Keratinocyte (primary cell): ENCODE measurements at regions not wholly inside any gene's neighbourhood (a gene's known extent, or its start where the extent isn't known, plus 50 kb on each side); places are given as distances from the start of the nearest gene placed in this dataset.

ENCODE experiments used
- DNase-seq: peaks from one replicate; pipeline ENCODE4 v3.0.0-alpha.2; 2011; ENCODE audit warnings: low read depth, missing footprints, low spot score
- FAIRE-seq: peaks from 2 replicates; lab custom pipeline; 2011; peaks lifted over from hg19 to GRCh38; lab: Jason Lieb, UNC
- H2AFZ ChIP-seq: 2 replicates; pipeline ENCODE4 v1.6.0; 2012; ENCODE audit warnings: low read length, control low read depth, inconsistent platforms; ENCODE audit not compliant: control insufficient read depth
- H3K27ac ChIP-seq: 2 replicates; pipeline ENCODE4 v1.5.1; 2011; ENCODE audit warnings: low read length; ENCODE audit not compliant: control insufficient read depth, insufficient read depth
- H3K27me3 ChIP-seq: 3 replicates; pipeline ENCODE4 v1.6.0; 2011; ENCODE audit warnings: low read length; ENCODE audit not compliant: control insufficient read depth, insufficient read depth; ENCODE audit errors: extremely low read depth
- H3K36me3 ChIP-seq, 2 experiments: 2 replicates in 1 of 2; 3 replicates in 1 of 2; pipeline ENCODE4 v1.5.1; 2011; ENCODE audit warnings: low read length in 2 of 2, mild to moderate bottlenecking in 1 of 2; ENCODE audit not compliant: control insufficient read depth in 2 of 2, insufficient read depth in 2 of 2; ENCODE audit errors: extremely low read depth in 1 of 2
- H3K4me1 ChIP-seq: 3 replicates; pipeline ENCODE4 v1.5.1; 2011; ENCODE audit warnings: low read length; ENCODE audit not compliant: control insufficient read depth, insufficient read depth; ENCODE audit errors: extremely low read depth
- H3K4me2 ChIP-seq: 3 replicates; pipeline ENCODE4 v1.6.0; 2011; ENCODE audit warnings: low read depth, low read length; ENCODE audit not compliant: control insufficient read depth, insufficient read depth; ENCODE audit errors: extremely low read depth
- H3K4me3 ChIP-seq, 3 experiments: fragments of 200-600 bp in 1 of 3; sonication (generic) in 1 of 3; 2 replicates in 2 of 3; 3 replicates in 1 of 3; pipeline ENCODE4 v1.5.1; 2011 to 2016; ENCODE audit warnings: low read length in 3 of 3, mild to moderate bottlenecking in 3 of 3, control low read depth in 2 of 3, inconsistent platforms in 1 of 3, low read depth in 1 of 3, mixed read lengths in 1 of 3, mixed run types in 1 of 3, moderate library complexity in 1 of 3; ENCODE audit not compliant: control insufficient read depth in 2 of 3, insufficient read depth in 2 of 3; ENCODE audit errors: extremely low read depth in 1 of 3
- H3K79me2 ChIP-seq: 2 replicates; pipeline ENCODE4 v1.6.0; 2012; ENCODE audit warnings: low read length; ENCODE audit not compliant: control insufficient read depth, insufficient read depth
- H3K9ac ChIP-seq: 3 replicates; pipeline ENCODE4 v1.6.0; 2011; ENCODE audit warnings: low read length; ENCODE audit not compliant: control insufficient read depth, insufficient read depth; ENCODE audit errors: extremely low read depth
- H3K9me1 ChIP-seq: 3 replicates; pipeline ENCODE4 v1.6.0; 2011; ENCODE audit warnings: low read length; ENCODE audit not compliant: control insufficient read depth, insufficient read depth; ENCODE audit errors: extremely low read depth
- H3K9me3 ChIP-seq: 2 replicates; pipeline ENCODE4 v1.5.1; 2012; ENCODE audit warnings: low read depth, low read length; ENCODE audit not compliant: control insufficient read depth
- H4K20me1 ChIP-seq: 3 replicates; pipeline ENCODE4 v1.6.0; 2011; ENCODE audit warnings: low read length; ENCODE audit not compliant: control insufficient read depth, insufficient read depth; ENCODE audit errors: extremely low read depth
- EZH2 ChIP-seq: IDR thresholded peaks from one replicate; pipeline ENCODE4 v1.6.1; 2012; ENCODE audit warnings: inconsistent platforms, mild to moderate bottlenecking, low read length, moderate library complexity
- dilution Hi-C: fragments of 300-500 bp; cut with MboI; formaldehyde crosslinking; loops from one replicate; pipeline ENCODE4 v1.7.0; 2020; ENCODE audit warnings: low sequenced_read_pairs; ENCODE audit not compliant: extremely low pct_ligation_motif_present
- TF ChIP-seq, protein P1 (sequence below), 3 experiments: IDR thresholded peaks in 1 of 3; conservative IDR thresholded peaks in 1 of 3; optimal IDR thresholded peaks in 1 of 3; 2 replicates in 2 of 3; 3 replicates in 1 of 3; pipeline versions ENCODE3 to v1.5.1; 2011; ENCODE audit warnings: low read length in 3 of 3, mild to moderate bottlenecking in 3 of 3, moderate library complexity in 2 of 3, control low read depth in 1 of 3, inconsistent platforms in 1 of 3; ENCODE audit not compliant: insufficient read depth in 2 of 3; ENCODE audit errors: extremely low read depth in 1 of 3

DNA sequence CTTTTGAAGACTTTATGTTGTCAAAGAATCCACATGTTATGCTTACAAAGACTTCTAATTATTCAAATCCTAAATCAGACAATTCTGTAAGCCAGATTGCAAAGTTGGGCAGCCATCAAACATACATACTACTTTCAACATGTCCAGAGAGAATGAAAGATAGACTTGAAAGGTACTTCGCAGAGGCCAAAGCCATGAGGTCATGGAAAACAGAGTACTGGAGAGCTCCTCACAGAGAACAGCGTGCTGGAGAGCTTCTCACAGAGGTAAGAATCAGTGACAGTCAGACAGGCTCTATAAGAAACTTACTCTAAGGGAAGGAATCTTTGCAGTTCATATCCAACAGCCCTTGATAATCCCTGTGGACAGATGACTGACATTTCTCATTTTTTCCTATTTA lies 400.2 kb downstream of the GJA1 start:
- Histone ChIP-seq H3K9ac (no peak overlapping the region), H3K79me2 (no peaks in the 10 kb centered on the region), H3K27ac (no peak overlapping the region), H3K9me3 (no peaks in the 10 kb centered on the region), H3K27me3 (no peaks in the 10 kb centered on the region), H3K36me3 (no peaks in the 10 kb centered on the region), H4K20me1 (no peaks in the 10 kb centered on the region), H3K9me1 (no peaks in the 10 kb centered on the region), H2AFZ (no peak overlapping the region), H3K4me1 (peaks cover 18% of the 10 kb centered on the region), H3K4me2 (no peak overlapping the region), H3K4me3 (no peak overlapping the region)
- dilution Hi-C loops = no loop called here
- DNase-seq = no peak
- no peak for TF ChIP-seq EZH2
- TF ChIP-seq, protein P1, sequence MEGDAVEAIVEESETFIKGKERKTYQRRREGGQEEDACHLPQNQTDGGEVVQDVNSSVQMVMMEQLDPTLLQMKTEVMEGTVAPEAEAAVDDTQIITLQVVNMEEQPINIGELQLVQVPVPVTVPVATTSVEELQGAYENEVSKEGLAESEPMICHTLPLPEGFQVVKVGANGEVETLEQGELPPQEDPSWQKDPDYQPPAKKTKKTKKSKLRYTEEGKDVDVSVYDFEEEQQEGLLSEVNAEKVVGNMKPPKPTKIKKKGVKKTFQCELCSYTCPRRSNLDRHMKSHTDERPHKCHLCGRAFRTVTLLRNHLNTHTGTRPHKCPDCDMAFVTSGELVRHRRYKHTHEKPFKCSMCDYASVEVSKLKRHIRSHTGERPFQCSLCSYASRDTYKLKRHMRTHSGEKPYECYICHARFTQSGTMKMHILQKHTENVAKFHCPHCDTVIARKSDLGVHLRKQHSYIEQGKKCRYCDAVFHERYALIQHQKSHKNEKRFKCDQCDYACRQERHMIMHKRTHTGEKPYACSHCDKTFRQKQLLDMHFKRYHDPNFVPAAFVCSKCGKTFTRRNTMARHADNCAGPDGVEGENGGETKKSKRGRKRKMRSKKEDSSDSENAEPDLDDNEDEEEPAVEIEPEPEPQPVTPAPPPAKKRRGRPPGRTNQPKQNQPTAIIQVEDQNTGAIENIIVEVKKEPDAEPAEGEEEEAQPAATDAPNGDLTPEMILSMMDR (optimal IDR thresholded peaks at IDR 0.05 in 1 of 3, IDR thresholded peaks at IDR 0.05 in 1 of 3, conservative IDR thresholded peaks at IDR 0.05 in 1 of 3; ENCODE audit: extremely low read depth in 1 of 3, insufficient read depth in 2 of 3, low read length in 3 of 3) = no peak
- FAIRE-seq = no peak

DNA sequence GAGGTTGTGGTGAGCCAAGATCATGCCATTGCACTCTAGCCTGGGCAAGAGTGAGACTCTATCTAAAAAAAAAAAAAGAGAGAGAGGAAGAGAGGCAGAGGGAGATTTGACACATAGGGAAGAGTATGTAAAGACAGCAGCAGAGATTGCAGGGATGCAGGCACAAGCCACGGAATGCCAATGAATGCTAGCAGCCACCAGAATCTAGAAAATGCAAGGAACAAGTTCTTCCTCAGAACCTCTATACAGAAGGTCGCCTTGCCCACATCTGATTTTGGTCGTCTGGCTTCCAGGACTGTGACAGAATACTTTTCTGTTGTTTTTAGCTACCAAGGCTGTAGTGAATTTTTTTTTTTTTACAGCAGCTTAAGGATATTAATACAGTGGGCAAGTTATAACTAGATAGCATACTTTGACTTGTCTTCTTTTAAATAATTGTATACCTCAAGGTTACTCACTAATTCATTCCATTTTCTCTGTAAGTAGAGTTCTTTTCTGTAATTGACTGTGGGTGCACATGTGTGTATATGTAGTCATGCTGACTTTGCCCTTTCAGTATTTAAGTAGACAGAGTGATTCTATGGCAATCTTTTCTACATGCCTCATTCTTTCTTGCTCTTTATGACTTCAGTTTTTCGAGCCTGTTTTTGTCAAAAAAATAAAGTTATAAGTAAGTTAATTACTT lies 402.2 kb downstream of the GJA1 start:
- no peaks in the 10 kb centered on the region for H3K79me2 ChIP-seq
- H3K9me3 ChIP-seq = no peaks in the 10 kb centered on the region
- dilution Hi-C loops = no loop called here
- H3K27me3 ChIP-seq = no peaks in the 10 kb centered on the region
- no peaks in the 10 kb centered on the region for H3K9me1 ChIP-seq
- DNase-seq = no peak
- H2AFZ ChIP-seq = peak overlapping the region; percentile 65
- no peaks in the 10 kb centered on the region for H4K20me1 ChIP-seq
- FAIRE-seq = no peak
- H3K9ac ChIP-seq = no peak overlapping the region
- TF ChIP-seq EZH2 = no peak
- TF ChIP-seq, protein P1 (optimal IDR thresholded peaks at IDR 0.05 in 1 of 3, IDR thresholded peaks at IDR 0.05 in 1 of 3, conservative IDR thresholded peaks at IDR 0.05 in 1 of 3; ENCODE audit: extremely low read depth in 1 of 3, insufficient read depth in 2 of 3, low read length in 3 of 3) = no peak
- H3K4me2 ChIP-seq = peak overlapping the region; percentile 60
- H3K4me1 ChIP-seq = peaks cover 18% of the 10 kb centered on the region
- H3K4me3 ChIP-seq = no peak overlapping the region
- no peaks in the 10 kb centered on the region for H3K36me3 ChIP-seq
- peak overlapping the region; percentile 48 for H3K27ac ChIP-seq
